ENCODE measurements at regions not wholly inside any gene's neighbourhood (a gene's known extent, or its start where the extent isn't known, plus 50 kb on each side); places are given as distances from the start of the nearest gene placed in this dataset.
"Not testable (repeated sequence)": the region's sequence is repeated elsewhere in the genome, so short reads cannot be mapped to it uniquely, and the experiment has no call there.

GRCh38 chr7:20839196-20839735 is 52.6 kb upstream of the SP8 start:
- in situ Hi-C loops (cut with HindIII; ENCODE audit: low pct_ligation_motif_present, low pct_unique_long_range_greater_than_20kb, low sequenced_read_pairs): no loop called here

GRCh38 chr7:20839987-20840386 is 53.3 kb upstream of the SP8 start:
- in situ Hi-C loops (cut with HindIII; ENCODE audit: low pct_ligation_motif_present, low pct_unique_long_range_greater_than_20kb, low sequenced_read_pairs): no loop called here
- DNase-seq: peak; percentile 27

More at GRCh38 chr7:20839196-20839735, 52.6 kb upstream of the SP8 start:
- peak; percentile 16 for DNase-seq

- in situ Hi-C loops (cut with HindIII; ENCODE audit: low pct_ligation_motif_present, low pct_unique_long_range_greater_than_20kb, low sequenced_read_pairs): no loop called here
- no peak for DNase-seq
These were observed 60.1 kb upstream of the SP8 start for GRCh38 chr7:20846791-20847190.

GRCh38 chr7:20858951-20859350 is 72.3 kb upstream of the SP8 start:
- in situ Hi-C loops (cut with HindIII; ENCODE audit: low pct_ligation_motif_present, low pct_unique_long_range_greater_than_20kb, low sequenced_read_pairs): no loop called here
- DNase-seq: no peak

- in situ Hi-C loops (cut with HindIII; ENCODE audit: low pct_ligation_motif_present, low pct_unique_long_range_greater_than_20kb, low sequenced_read_pairs): no loop called here
- DNase-seq: no peak
These were observed 74.8 kb upstream of the SP8 start for GRCh38 chr7:20861468-20861867.

GRCh38 chr7:20862554-20862953 is 75.9 kb upstream of the SP8 start:
- in situ Hi-C loops (cut with HindIII; ENCODE audit: low pct_ligation_motif_present, low pct_unique_long_range_greater_than_20kb, low sequenced_read_pairs): no loop called here
- DNase-seq: no peak

GRCh38 chr7:20864221-20864620 is 77.5 kb upstream of the SP8 start:
- in situ Hi-C loops (cut with HindIII; ENCODE audit: low pct_ligation_motif_present, low pct_unique_long_range_greater_than_20kb, low sequenced_read_pairs): no loop called here
- DNase-seq: no peak

- in situ Hi-C loops (cut with HindIII; ENCODE audit: low pct_ligation_motif_present, low pct_unique_long_range_greater_than_20kb, low sequenced_read_pairs): no loop called here
- DNase-seq: no peak
These were observed 79.0 kb upstream of the SP8 start for GRCh38 chr7:20865684-20866083.

GRCh38 chr7:20870977-20871376 is 84.3 kb upstream of the SP8 start:
- in situ Hi-C loops (cut with HindIII; ENCODE audit: low pct_ligation_motif_present, low pct_unique_long_range_greater_than_20kb, low sequenced_read_pairs): no loop called here
- no peak for DNase-seq

GRCh38 chr7:20892776-20893175 is 106.1 kb upstream of the SP8 start:
- DNase-seq: no peak
- in situ Hi-C loops (cut with HindIII; ENCODE audit: low pct_ligation_motif_present, low pct_unique_long_range_greater_than_20kb, low sequenced_read_pairs): no loop called here

- no peak for DNase-seq
- in situ Hi-C loops (cut with HindIII; ENCODE audit: low pct_ligation_motif_present, low pct_unique_long_range_greater_than_20kb, low sequenced_read_pairs): no loop called here
These were observed 108.1 kb upstream of the SP8 start for GRCh38 chr7:20894806-20895205.

- in situ Hi-C loops (cut with HindIII; ENCODE audit: low pct_ligation_motif_present, low pct_unique_long_range_greater_than_20kb, low sequenced_read_pairs): no loop called here
- DNase-seq: no peak
These were observed 108.9 kb upstream of the SP8 start for GRCh38 chr7:20895563-20895962.

GRCh38 chr7:20896996-20897395 is 110.3 kb upstream of the SP8 start:
- DNase-seq: no peak
- in situ Hi-C loops (cut with HindIII; ENCODE audit: low pct_ligation_motif_present, low pct_unique_long_range_greater_than_20kb, low sequenced_read_pairs): no loop called here

- DNase-seq: no peak
- in situ Hi-C loops (cut with HindIII; ENCODE audit: low pct_ligation_motif_present, low pct_unique_long_range_greater_than_20kb, low sequenced_read_pairs): no loop called here
These were observed 120.2 kb upstream of the SP8 start for GRCh38 chr7:20906801-20907453.

- in situ Hi-C loops (cut with HindIII; ENCODE audit: low pct_ligation_motif_present, low pct_unique_long_range_greater_than_20kb, low sequenced_read_pairs): no loop called here
- DNase-seq: no peak
These were observed 124.4 kb upstream of the SP8 start for GRCh38 chr7:20911081-20911480.

- DNase-seq: no peak
- in situ Hi-C loops (cut with HindIII; ENCODE audit: low pct_ligation_motif_present, low pct_unique_long_range_greater_than_20kb, low sequenced_read_pairs): no loop called here
These were observed 127.2 kb upstream of the SP8 start for GRCh38 chr7:20913853-20914252.

GRCh38 chr7:20916311-20916710 is 129.6 kb upstream of the SP8 start:
- DNase-seq: no peak
- in situ Hi-C loops (cut with HindIII; ENCODE audit: low pct_ligation_motif_present, low pct_unique_long_range_greater_than_20kb, low sequenced_read_pairs): no loop called here

- no peak for DNase-seq
- in situ Hi-C loops (cut with HindIII; ENCODE audit: low pct_ligation_motif_present, low pct_unique_long_range_greater_than_20kb, low sequenced_read_pairs): no loop called here
These were observed 130.9 kb upstream of the SP8 start for GRCh38 chr7:20917603-20918002.

GRCh38 chr7:20918156-20918555 is 131.5 kb upstream of the SP8 start:
- DNase-seq: no peak
- in situ Hi-C loops (cut with HindIII; ENCODE audit: low pct_ligation_motif_present, low pct_unique_long_range_greater_than_20kb, low sequenced_read_pairs): no loop called here

GRCh38 chr7:20927178-20927577 is 140.5 kb upstream of the SP8 start:
- in situ Hi-C loops (cut with HindIII; ENCODE audit: low pct_ligation_motif_present, low pct_unique_long_range_greater_than_20kb, low sequenced_read_pairs): not testable (repeated sequence)

GRCh38 chr7:20927976-20928375 is 141.3 kb upstream of the SP8 start:
- in situ Hi-C loops (cut with HindIII; ENCODE audit: low pct_ligation_motif_present, low pct_unique_long_range_greater_than_20kb, low sequenced_read_pairs): no loop called here
- DNase-seq: no peak

More at GRCh38 chr7:20927178-20927577, 140.5 kb upstream of the SP8 start:
- DNase-seq: not testable (repeated sequence)

Measured in ACHN (cell line).